Thoracic aorta (tissue), 2 donors: ENCODE measurements at regions not wholly inside any gene's neighbourhood (a gene's known extent, or its start where the extent isn't known, plus 50 kb on each side); places are given as distances from the start of the nearest gene placed in this dataset.

ENCODE experiments used
- ATAC-seq: fragments of 150-250 bp; one replicate; pipeline ENCODE4 v1.8.0; 2017; ENCODE audit warnings: low read depth; ENCODE audit not compliant: insufficient number of reproducible peaks, low FRiP score
- DNase-seq: peaks from one replicate; pipeline ENCODE4 v3.0.0-alpha.2; 2020; ENCODE audit warnings: low spot score
- H3K27ac ChIP-seq, 2 donors: fragments of 200-600 bp; sonication (generic); 1 replicate in 1 of 2; 2 replicates in 1 of 2; pipeline ENCODE4 v1.5.1; 2016; ENCODE audit warnings: mild to moderate bottlenecking in 2 of 2, moderate library complexity in 2 of 2
- H3K27me3 ChIP-seq: fragments of 200-600 bp; sonication (generic); replicated peaks from 2 replicates; pipeline ENCODE4 v1.6.0; 2016; ENCODE audit warnings: mild to moderate bottlenecking; ENCODE audit not compliant: insufficient read depth
- H3K36me3 ChIP-seq: fragments of 200-600 bp; sonication (generic); one replicate; pipeline ENCODE4 v1.5.1; 2016
- H3K4me1 ChIP-seq, 2 donors: fragments of 200-600 bp; sonication (generic); 1 replicate in 1 of 2; 2 replicates in 1 of 2; pipeline versions ENCODE4 v1.5.1 to v1.6.0; 2016; ENCODE audit warnings: low read depth in 2 of 2, mild to moderate bottlenecking in 1 of 2; ENCODE audit not compliant: control insufficient read depth in 1 of 2
- H3K4me3 ChIP-seq: fragments of 200-600 bp; sonication (generic); 2 replicates; pipeline ENCODE4 v1.5.1; 2016; ENCODE audit warnings: mild to moderate bottlenecking
- H3K9me3 ChIP-seq: fragments of 200-600 bp; sonication (generic); 2 replicates; pipeline ENCODE4 v1.5.1; 2016
- CTCF ChIP-seq: fragments of 200-600 bp; sonication (generic); IDR thresholded peaks from one replicate; pipeline ENCODE4 v1.5.1; 2019; ENCODE audit warnings: antibody characterized with exemption

DNA sequence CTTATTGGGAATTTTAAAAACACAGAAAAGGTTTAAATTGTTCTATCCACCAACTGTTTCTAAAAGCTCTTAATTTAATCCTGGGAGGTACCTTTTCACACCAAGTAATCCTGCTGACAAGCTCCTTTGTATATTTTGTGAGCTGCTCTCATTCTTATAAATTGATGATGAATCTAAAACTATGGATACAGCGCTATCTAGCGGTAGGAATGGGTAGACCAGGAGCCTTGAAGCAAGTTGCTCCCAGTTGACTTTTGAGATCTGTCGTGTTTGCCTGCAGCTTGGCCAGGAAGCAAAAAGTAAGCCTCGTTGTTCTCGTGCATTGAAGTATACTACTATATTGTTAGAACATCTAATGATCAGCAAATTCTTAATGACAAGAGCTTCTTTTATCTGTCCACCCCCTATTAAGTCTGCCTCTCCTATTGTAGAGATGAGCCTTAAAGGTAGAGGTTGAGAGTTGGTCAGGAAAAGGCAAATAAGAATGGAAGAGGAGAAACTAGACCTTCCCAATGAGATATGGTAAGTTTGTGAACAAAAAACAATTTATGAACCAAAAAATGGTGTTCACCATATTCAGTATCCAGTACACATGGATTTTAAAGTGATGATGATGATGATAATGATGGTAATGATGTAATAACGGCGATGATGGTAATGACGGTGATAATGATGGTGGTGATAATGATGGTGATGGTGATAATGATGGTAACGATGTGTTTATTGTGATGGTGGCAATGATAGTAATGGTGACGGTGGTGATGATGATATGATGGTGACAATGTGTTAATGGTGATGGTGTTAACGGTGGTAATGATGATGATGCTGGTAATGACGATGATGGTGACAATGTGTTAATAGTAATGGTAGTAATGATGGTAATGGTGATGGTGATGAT lies 212.1 kb upstream of the NCKAP5 start:
- TF ChIP-seq CTCF = peak; percentile 84
- no peak overlapping the region for H3K27ac ChIP-seq
- H3K27me3 ChIP-seq = no peaks in the 10 kb centered on the region
- H3K9me3 ChIP-seq = no peaks in the 10 kb centered on the region
- no peak overlapping the region for H3K4me3 ChIP-seq
- ATAC-seq (peak; percentile 43), DNase-seq (no peak)
- H3K36me3 ChIP-seq = no peaks in the 10 kb centered on the region
- peaks cover 0 to under 1% of the 10 kb centered on the region in 2 donors for H3K4me1 ChIP-seq

- Histone ChIP-seq H3K4me3 (no peak overlapping the region), H3K9me3 (no peaks in the 10 kb centered on the region), H3K27ac (no peak overlapping the region), H3K27me3 (no peaks in the 10 kb centered on the region), H3K4me1 (no peaks in the 10 kb centered on the region), H3K36me3 (no peaks in the 10 kb centered on the region)
- ATAC-seq (no peak), DNase-seq (no peak)
- TF ChIP-seq CTCF = no peak
These were observed 212.8 kb upstream of the NCKAP5 start for GRCh38 chr2:133780997-133781513.

DNA sequence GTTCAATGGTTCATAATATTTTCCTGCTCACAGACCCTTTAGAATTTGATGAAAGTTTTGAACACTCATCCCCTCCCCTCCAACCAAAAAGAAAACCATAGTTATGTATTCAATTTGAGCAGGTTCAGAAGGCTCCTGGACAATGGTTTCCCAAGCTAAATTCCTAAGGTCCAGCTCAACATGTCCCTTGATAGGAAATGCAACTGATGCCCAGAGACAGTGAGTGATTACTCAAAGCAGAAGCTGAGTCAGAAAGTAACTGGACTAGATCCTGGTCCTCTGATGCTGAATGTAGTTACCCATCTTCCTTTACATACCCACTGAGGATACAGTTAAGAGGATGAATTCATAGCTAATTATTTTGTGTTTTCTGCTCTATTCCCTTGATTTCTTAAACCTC lies 218.9 kb upstream of the NCKAP5 start:
- Histone ChIP-seq H3K4me1 (no peaks in the 10 kb centered on the region), H3K4me3 (no peak overlapping the region), H3K27ac (no peak overlapping the region), H3K27me3 (no peaks in the 10 kb centered on the region), H3K36me3 (no peaks in the 10 kb centered on the region), H3K9me3 (no peaks in the 10 kb centered on the region)
- no peak for TF ChIP-seq CTCF
- ATAC-seq (no peak), DNase-seq (no peak)

- Histone ChIP-seq H3K27me3 (no peaks in the 10 kb centered on the region), H3K4me3 (no peak overlapping the region), H3K9me3 (no peaks in the 10 kb centered on the region), H3K27ac (no peak overlapping the region), H3K36me3 (no peaks in the 10 kb centered on the region), H3K4me1 (no peaks in the 10 kb centered on the region)
- ATAC-seq (no peak), DNase-seq (no peak)
- TF ChIP-seq CTCF = no peak
These were observed 219.4 kb upstream of the NCKAP5 start for GRCh38 chr2:133787651-133788050.

- Histone ChIP-seq H3K27me3 (no peaks in the 10 kb centered on the region), H3K4me1 (no peaks in the 10 kb centered on the region), H3K9me3 (no peaks in the 10 kb centered on the region), H3K36me3 (no peaks in the 10 kb centered on the region), H3K4me3 (no peak overlapping the region), H3K27ac (no peak overlapping the region)
- TF ChIP-seq CTCF = no peak
- no peak for ATAC-seq
- no peak for DNase-seq
These were observed 220.1 kb upstream of the NCKAP5 start for GRCh38 chr2:133788386-133788785.
